T-helper 17 cell (primary cell): ENCODE measurements at regions not wholly inside any gene's neighbourhood (a gene's known extent, or its start where the extent isn't known, plus 50 kb on each side); places are given as distances from the start of the nearest gene placed in this dataset.
A peak's percentile ranks its signal among the peaks of the same experiment; 100 is the strongest.

Experiments used
- ATAC-seq: fragments of 150-1000 bp; cut with Tn5 transposase; 2 replicates; pipeline ENCODE4 v1.10.0; 2021; ENCODE audit warnings: mild to moderate bottlenecking, moderate library complexity
- DNase-seq, 3 donors: peaks; one replicate each; pipeline versions ENCODE4 v3.0.0 to v3.0.0-alpha.2; 2020 to 2021
- H3K9me3 ChIP-seq: one replicate; pipeline ENCODE4 v1.7.0; 2013; ENCODE audit warnings: low read length, mild to moderate bottlenecking; ENCODE audit not compliant: control insufficient read depth, poor library complexity, severe bottlenecking
- H3K27ac Mint-ChIP-seq: one replicate; pipeline ENCODE4 v1.8.0; 2022; ENCODE audit warnings: mild to moderate bottlenecking, moderate library complexity, mixed read lengths
- H3K27me3 Mint-ChIP-seq: one replicate; pipeline ENCODE4 v1.8.0; 2022; ENCODE audit warnings: mixed read lengths
- H3K36me3 Mint-ChIP-seq: one replicate; pipeline ENCODE4 v1.8.0; 2022; ENCODE audit warnings: low read depth, mixed read lengths
- H3K4me1 Mint-ChIP-seq: one replicate; pipeline ENCODE4 v1.8.0; 2022; ENCODE audit warnings: mild to moderate bottlenecking, mixed read lengths
- H3K4me3 Mint-ChIP-seq: one replicate; pipeline ENCODE4 v1.8.0; 2022; ENCODE audit warnings: mild to moderate bottlenecking, moderate library complexity, mixed read lengths

GRCh38 chr22:49524362-49524761 lies 303.3 kb downstream of the BRD1 start:
- DNase-seq (no peak), ATAC-seq (no peak)
- H3K4me1 Mint-ChIP-seq: peaks cover 11% of the 10 kb centered on the region
- H3K27me3 Mint-ChIP-seq: no peaks in the 10 kb centered on the region
- H3K4me3 Mint-ChIP-seq: no peak overlapping the region
- no peaks in the 10 kb centered on the region for H3K9me3 ChIP-seq
- H3K27ac Mint-ChIP-seq: no peak overlapping the region
- no peaks in the 10 kb centered on the region for H3K36me3 Mint-ChIP-seq

- H3K4me1 Mint-ChIP-seq: peaks cover 11% of the 10 kb centered on the region
- no peaks in the 10 kb centered on the region for H3K36me3 Mint-ChIP-seq
- H3K9me3 ChIP-seq: no peaks in the 10 kb centered on the region
- DNase-seq (no peak), ATAC-seq (no peak)
- no peaks in the 10 kb centered on the region for H3K27me3 Mint-ChIP-seq
- no peak overlapping the region for H3K27ac Mint-ChIP-seq
- H3K4me3 Mint-ChIP-seq: no peak overlapping the region
Observed at GRCh38 chr22:49523374-49524008, 304.2 kb downstream of the BRD1 start.

GRCh38 chr22:49522582-49523373 lies 304.9 kb downstream of the BRD1 start:
- DNase-seq: no peak
- H3K27ac Mint-ChIP-seq: no peak overlapping the region
- ATAC-seq: no peak
- H3K4me3 Mint-ChIP-seq: no peak overlapping the region
- H3K36me3 Mint-ChIP-seq: no peaks in the 10 kb centered on the region
- H3K27me3 Mint-ChIP-seq: no peaks in the 10 kb centered on the region
- H3K9me3 ChIP-seq: no peaks in the 10 kb centered on the region
- H3K4me1 Mint-ChIP-seq: peaks cover 11% of the 10 kb centered on the region

- ATAC-seq (no peak), DNase-seq (no peak)
- no peak overlapping the region for H3K27ac Mint-ChIP-seq
- H3K27me3 Mint-ChIP-seq: no peaks in the 10 kb centered on the region
- no peaks in the 10 kb centered on the region for H3K9me3 ChIP-seq
- no peaks in the 10 kb centered on the region for H3K36me3 Mint-ChIP-seq
- H3K4me3 Mint-ChIP-seq: no peak overlapping the region
- peaks cover 2% of the 10 kb centered on the region for H3K4me1 Mint-ChIP-seq
Observed at GRCh38 chr22:49521787-49522224, 305.9 kb downstream of the BRD1 start.

GRCh38 chr22:49519117-49519737 lies 308.4 kb downstream of the BRD1 start:
- H3K9me3 ChIP-seq: no peaks in the 10 kb centered on the region
- H3K27ac Mint-ChIP-seq: no peak overlapping the region
- ATAC-seq (no peak), DNase-seq (no peak)
- H3K36me3 Mint-ChIP-seq: no peaks in the 10 kb centered on the region
- no peaks in the 10 kb centered on the region for H3K27me3 Mint-ChIP-seq
- peaks cover 5% of the 10 kb centered on the region for H3K4me1 Mint-ChIP-seq
- no peak overlapping the region for H3K4me3 Mint-ChIP-seq

GRCh38 chr22:49518436-49518970 lies 309.2 kb downstream of the BRD1 start:
- Mint-ChIP-seq H3K27ac (no peak overlapping the region), H3K36me3 (no peaks in the 10 kb centered on the region), H3K4me1 (peaks cover 5% of the 10 kb centered on the region), H3K4me3 (no peak overlapping the region), H3K27me3 (no peaks in the 10 kb centered on the region)
- H3K9me3 ChIP-seq: no peaks in the 10 kb centered on the region
- no peak for DNase-seq
- no peak for ATAC-seq

- no peak overlapping the region for H3K4me3 Mint-ChIP-seq
- H3K36me3 Mint-ChIP-seq: no peaks in the 10 kb centered on the region
- H3K27me3 Mint-ChIP-seq: no peaks in the 10 kb centered on the region
- peak overlapping the region; percentile 43 for H3K27ac Mint-ChIP-seq
- DNase-seq (no peak), ATAC-seq (no peak)
- H3K4me1 Mint-ChIP-seq: peaks cover 5% of the 10 kb centered on the region
- no peaks in the 10 kb centered on the region for H3K9me3 ChIP-seq
Observed at GRCh38 chr22:49517667-49518185, 309.9 kb downstream of the BRD1 start.

GRCh38 chr22:49517211-49517610 lies 310.5 kb downstream of the BRD1 start:
- H3K9me3 ChIP-seq: no peaks in the 10 kb centered on the region
- Mint-ChIP-seq H3K27me3 (no peaks in the 10 kb centered on the region), H3K4me3 (no peak overlapping the region), H3K27ac (peak overlapping the region; percentile 43), H3K36me3 (no peaks in the 10 kb centered on the region), H3K4me1 (peaks cover 5% of the 10 kb centered on the region)
- no peak for DNase-seq
- ATAC-seq: no peak

- H3K27ac Mint-ChIP-seq: no peak overlapping the region
Observed at GRCh38 chr22:49515475-49515874, 312.2 kb downstream of the BRD1 start.

GRCh38 chr22:49514641-49515040 lies 313.0 kb downstream of the BRD1 start:
- Mint-ChIP-seq H3K27me3 (no peaks in the 10 kb centered on the region), H3K27ac (no peak overlapping the region), H3K4me3 (no peak overlapping the region), H3K4me1 (peaks cover 6% of the 10 kb centered on the region), H3K36me3 (peaks cover 3% of the 10 kb centered on the region)
- ATAC-seq (no peak), DNase-seq (no peak)
- H3K9me3 ChIP-seq: no peaks in the 10 kb centered on the region

More at GRCh38 chr22:49515475-49515874, 312.2 kb downstream of the BRD1 start:
- Mint-ChIP-seq H3K36me3 (peaks cover 3% of the 10 kb centered on the region), H3K4me1 (peaks cover 6% of the 10 kb centered on the region), H3K4me3 (no peak overlapping the region), H3K27me3 (no peaks in the 10 kb centered on the region)
- DNase-seq: no peak
- ATAC-seq: no peak
- no peaks in the 10 kb centered on the region for H3K9me3 ChIP-seq

- H3K27me3 Mint-ChIP-seq: no peaks in the 10 kb centered on the region
- no peak overlapping the region for H3K27ac Mint-ChIP-seq
- peaks cover 3% of the 10 kb centered on the region for H3K36me3 Mint-ChIP-seq
- ATAC-seq (no peak), DNase-seq (no peak)
- H3K9me3 ChIP-seq: no peaks in the 10 kb centered on the region
- H3K4me1 Mint-ChIP-seq: peaks cover 6% of the 10 kb centered on the region
- no peak overlapping the region for H3K4me3 Mint-ChIP-seq
Observed at GRCh38 chr22:49514211-49514610, 313.5 kb downstream of the BRD1 start.

- Mint-ChIP-seq H3K4me3 (no peak overlapping the region), H3K36me3 (peaks cover 3% of the 10 kb centered on the region), H3K27me3 (no peaks in the 10 kb centered on the region), H3K4me1 (peaks cover 6% of the 10 kb centered on the region), H3K27ac (no peak overlapping the region)
- DNase-seq (no peak), ATAC-seq (no peak)
- H3K9me3 ChIP-seq: no peaks in the 10 kb centered on the region
Observed at GRCh38 chr22:49513358-49513851, 314.3 kb downstream of the BRD1 start.
